ENCODE measurements at regions not wholly inside any gene's neighbourhood (a gene's known extent, or its start where the extent isn't known, plus 50 kb on each side); places are given as distances from the start of the nearest gene placed in this dataset.
"Not testable (repeated sequence)": the region's sequence is repeated elsewhere in the genome, so short reads cannot be mapped to it uniquely, and the experiment has no call there.

- DNase-seq = no peak
Observed at GRCh38 chr3:40649346-40649745, 124.6 kb downstream of the ZNF621 start.

DNA sequence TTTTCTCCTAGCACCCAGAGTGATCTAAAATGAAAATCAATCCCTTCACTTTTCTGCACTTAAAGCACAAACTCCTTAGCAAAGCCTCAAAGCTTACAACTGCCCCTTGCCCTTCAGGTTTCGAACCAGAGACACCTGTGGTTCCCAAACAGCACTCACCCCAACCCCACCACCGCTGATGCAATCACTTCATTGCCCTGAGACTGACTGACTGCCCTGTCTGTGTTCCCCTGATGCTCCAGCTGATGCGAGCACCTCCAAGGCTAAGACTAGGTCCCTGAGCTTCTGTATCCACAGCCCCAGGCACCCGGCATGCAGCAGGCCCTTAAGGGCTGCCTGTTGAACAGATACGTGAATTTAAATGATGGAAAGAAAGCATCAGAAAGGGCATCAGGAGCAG is 127.3 kb downstream of the ZNF621 start:
- no peak for DNase-seq

GRCh38 chr3:40653001-40653400 is 128.2 kb downstream of the ZNF621 start:
- no peak for DNase-seq

DNA sequence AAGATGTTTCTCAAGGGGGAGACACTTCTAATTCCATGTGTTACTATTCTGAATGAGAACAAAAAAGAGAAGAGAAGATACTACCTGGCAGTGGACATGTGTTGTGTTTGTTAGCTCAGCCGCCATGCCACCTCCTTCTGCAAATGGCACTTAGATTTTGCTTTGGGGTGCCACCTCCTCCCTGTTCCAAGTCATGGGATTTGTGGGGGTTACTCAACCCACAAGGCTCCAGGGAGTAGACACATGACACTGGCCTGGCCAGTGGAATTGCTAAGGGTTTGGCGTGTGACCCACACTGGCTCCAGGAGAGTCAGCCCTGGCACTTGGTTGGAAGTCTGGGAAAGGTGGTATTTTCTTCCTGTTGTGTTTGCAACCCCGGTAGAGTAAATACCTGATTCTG is 129.1 kb downstream of the ZNF621 start:
- no peak for DNase-seq

DNA sequence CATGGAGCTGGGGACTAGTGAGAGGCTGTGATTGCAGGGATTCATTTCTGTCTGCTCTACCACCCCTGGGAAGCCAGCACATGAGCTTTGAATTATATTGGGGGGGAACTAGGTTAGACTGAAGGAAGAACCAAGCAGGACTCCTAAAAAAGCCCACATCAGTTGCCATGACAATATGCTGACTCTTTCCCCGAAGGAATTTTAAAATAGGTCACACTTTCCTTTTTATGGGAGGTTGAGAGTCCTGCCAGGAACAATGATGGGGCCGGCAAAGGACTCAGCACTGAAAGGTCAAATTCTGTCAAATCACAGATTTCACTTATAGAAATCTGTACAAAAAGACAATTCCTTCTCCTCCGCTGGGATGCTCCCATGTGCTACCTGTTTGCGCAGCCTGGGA is 130.8 kb downstream of the ZNF621 start:
- no peak for DNase-seq

DNA sequence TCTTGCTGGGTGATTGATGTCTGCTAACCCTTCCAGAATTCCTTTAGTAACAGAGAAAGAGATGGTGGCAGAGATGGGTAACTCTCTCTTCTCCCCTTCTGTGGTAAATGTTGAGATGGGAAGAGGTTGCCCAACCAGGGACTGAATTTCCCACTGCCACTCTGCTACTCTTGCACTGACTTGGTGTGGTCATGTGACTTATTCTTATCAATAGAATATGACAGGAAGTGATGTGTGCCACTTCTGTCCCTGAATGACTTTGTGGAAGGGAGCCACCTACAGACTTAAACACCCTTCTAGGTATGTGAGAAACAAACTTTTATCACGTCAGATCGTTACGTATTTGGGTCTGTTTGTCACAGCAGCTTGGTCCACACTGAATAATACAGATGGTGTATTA is 132.9 kb downstream of the ZNF621 start:
- DNase-seq = no peak

GRCh38 chr3:40658305-40658704 is 133.5 kb downstream of the ZNF621 start:
- DNase-seq = no peak

DNA sequence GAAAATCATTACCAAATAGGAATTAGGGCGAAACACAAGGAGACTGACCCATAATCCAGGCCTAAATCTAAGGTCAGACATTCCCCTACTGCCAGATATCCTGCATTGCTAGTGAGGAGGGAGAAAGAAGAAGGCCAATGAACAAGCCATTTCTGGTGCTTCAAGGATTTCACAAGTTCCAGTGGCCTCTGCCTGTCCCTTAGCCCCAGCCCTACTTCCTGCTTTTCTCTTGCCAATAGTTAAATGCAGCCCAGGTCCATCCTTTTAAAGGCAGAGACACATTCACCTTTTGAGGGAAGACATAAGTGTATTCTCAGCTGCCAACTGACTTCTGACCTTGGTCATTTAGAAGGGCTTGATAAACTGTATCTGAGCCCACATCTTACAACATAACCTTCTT is 135.8 kb downstream of the ZNF621 start:
- no peak for DNase-seq

DNA sequence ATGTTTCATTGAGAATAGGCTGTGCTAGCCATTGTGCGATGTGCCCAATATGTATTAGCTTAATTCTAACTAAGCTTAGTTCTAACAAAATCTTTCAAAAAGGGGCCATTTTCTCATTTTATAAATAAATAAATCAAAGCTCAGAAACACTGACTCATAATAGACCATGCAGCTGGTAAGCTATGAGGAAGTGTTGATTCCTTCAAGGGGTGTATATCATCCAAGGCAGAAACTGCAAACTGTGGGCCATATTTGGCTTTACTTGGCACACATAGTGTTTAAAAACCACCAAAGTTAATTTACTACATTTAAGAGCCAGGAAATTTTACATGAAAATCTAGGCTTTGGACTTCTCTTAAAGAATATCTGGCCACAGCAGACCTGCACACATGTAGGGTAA is 136.5 kb downstream of the ZNF621 start:
- DNase-seq = no peak

DNA sequence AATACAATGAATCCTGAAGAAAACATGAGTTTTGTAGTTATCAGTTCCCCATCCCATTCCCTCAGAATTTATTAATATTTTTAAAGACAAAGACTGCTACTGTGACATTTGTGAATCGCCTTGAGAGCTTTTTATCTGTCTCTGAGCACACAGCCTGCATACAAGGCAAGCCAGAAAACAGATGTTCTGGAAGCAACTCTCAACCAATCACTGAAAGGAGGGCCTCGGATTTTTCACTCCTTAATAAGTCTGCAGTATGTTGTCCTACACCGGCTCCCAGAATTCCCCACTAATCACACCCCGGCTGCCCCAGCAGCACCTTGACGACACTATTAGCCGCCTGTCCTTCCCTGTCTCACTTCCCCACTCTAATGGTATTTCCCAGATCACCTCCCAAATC is 138.5 kb downstream of the ZNF621 start:
- no peak for DNase-seq

GRCh38 chr3:40669176-40669575 is 144.4 kb downstream of the ZNF621 start:
- no peak for DNase-seq

DNA sequence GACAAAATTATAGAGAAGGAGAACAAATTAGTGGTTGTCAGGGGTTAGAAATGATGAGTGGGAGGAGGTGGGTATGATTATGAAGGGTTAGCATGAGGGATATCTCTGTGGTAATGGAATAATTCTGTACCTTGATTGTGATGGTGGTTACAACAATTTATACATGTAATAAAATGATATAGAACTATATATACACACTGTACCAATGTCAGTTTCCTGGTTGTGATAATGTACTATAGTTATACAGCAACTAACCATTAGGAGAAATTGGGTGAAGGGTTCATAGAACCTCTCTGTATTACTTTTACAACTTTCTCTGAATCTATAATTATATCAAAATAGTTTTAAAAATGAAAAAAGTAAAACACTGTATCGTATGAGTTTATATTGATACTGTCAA is 148.1 kb downstream of the ZNF621 start:
- DNase-seq = no peak

GRCh38 chr3:40677321-40677720 is 152.6 kb downstream of the ZNF621 start:
- DNase-seq = no peak

DNA sequence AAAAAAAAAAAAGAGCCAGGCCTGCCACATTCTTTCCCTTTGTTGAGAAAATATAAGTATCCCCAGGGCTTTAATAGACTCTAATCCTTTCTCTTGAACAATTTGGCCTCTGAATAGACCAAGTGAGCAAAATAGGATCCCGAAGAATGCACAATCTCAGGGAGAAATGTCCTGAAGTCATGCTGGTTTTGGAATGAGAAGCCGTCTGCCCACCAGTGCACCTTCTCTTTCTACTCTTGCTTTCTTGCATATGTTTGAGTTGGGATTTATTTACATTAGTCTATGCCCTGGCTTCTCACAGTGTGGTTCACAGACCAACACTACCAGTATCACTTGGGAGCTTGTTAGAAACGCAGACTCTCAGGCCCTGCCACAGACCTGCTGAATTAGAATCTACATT is 153.0 kb downstream of the ZNF621 start:
- DNase-seq = no peak

- DNase-seq = no peak
Observed at GRCh38 chr3:40679290-40679689, 154.5 kb downstream of the ZNF621 start.

DNA sequence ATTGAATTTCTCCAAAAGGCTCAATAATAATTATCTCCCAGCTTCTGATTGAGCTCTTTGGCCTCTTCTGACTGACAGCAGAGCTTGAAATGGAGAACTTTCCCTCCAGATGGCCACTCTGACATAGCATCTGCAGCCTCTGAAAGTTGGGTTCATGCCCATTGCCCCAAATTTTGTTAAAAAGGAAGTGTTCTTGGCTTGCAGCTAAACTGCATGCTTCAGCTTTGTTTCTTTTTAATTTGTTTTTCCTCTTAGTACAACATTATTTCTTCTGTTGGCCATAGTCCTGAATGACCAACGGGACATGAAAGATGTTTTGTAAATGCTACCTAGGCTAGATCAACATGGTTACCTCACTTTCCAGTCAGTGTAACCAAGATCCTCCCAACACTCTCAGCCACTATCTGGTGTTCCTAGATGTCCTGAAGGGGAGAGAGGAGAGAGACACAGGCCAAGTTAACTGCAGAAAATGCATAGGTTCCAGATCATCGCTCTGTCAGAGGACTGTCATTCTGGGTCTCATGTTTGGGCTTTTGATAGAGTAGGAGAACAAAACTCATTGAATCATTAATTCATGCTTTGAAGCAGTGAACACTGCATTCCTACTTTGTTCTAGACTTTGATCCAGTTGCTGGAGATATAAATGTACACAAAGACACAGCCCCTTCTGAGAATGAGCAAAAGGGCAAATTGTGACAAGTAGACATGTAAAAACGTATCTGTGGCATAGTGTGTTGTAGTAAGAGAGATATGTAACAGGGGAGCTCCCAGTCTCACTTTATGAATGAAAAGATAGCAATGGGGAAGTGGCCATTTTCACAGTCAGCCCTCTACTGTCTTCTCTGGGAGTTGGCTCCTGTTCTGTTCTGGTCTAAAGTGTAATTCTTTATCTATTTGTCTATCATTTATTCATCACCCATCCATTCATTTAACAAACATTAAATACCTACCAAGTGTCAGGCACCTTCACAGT is 156.2 kb downstream of the ZNF621 start:
- peak; percentile 30 to 64 for DNase-seq

DNA sequence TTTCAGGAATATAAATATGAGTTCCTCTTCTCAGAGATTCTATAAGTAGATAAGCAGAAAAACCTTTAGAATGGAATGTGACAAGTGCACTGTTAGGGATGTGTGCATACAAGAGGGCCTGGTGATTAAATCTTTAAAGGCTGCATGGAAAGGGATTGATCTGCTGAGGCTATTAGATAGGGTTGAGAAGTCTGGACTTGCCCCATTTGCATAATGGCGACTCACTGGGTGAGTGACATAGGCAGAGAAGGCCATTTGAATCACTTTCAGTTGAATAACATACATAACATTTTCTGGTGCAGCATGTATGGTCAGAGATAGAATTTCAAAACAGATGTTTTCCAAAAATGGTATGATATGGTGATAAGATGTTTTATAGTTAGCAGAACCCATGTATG is 156.9 kb downstream of the ZNF621 start:
- no peak for DNase-seq

GRCh38 chr3:40689837-40690236 is 165.1 kb downstream of the ZNF621 start:
- DNase-seq = no peak

DNA sequence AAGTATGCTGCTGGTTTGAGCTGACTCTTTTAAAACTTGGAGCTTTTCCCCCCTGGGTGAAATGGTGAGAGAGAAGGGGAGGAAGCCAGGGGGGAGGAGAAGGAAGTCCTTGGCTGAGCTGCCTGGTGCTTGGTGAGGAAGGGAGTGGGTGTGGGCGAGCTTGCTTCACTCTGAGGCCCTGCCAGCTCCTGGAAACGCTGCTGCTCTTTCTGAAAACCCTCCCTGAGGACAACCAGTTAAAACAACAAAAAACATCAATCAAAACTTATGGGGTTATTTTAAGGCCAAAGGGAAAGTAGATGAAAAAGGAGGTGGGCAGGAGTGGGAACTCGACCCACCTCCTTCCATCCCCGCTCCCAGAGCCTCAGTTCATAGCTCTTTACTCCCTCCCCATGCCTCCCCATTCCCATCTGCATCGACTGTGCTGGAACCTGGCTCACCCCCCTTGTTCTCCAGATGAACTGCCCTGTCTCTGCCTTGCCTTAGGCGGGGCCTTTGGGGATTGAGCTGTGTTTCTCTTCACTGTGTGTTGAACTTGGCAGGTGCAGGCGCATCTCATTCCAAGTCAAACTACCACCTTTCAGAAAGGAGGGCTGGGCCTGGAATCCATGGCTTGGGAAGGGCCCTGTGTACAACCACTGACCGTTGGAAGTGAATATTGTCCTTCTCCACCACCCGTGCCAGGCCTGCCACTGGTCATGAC is 166.1 kb downstream of the ZNF621 start:
- peak; percentile 59 to 80 for DNase-seq

DNA sequence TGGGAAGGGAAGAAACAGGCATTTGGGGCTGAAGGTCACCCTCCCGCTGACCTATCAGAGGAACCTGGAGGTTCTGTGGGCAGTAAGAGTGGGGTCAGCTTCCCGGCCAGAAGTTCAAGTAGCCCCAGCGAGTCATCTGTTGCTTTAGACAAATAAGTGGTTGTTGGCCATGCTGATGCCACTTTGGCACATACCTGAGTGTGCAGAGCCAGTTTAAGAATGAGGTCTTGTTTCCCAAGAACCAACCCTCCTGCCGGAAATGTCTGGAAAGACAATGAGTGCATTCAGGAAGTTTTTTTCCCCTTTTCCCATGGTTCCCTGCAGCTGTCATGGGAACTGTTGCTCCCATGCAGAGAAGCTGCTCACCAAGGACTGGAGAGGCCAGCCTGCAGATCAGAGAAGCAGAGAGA is 166.7 kb downstream of the ZNF621 start:
- peak in 1 of 2 experiments; percentile 18 for DNase-seq

DNA sequence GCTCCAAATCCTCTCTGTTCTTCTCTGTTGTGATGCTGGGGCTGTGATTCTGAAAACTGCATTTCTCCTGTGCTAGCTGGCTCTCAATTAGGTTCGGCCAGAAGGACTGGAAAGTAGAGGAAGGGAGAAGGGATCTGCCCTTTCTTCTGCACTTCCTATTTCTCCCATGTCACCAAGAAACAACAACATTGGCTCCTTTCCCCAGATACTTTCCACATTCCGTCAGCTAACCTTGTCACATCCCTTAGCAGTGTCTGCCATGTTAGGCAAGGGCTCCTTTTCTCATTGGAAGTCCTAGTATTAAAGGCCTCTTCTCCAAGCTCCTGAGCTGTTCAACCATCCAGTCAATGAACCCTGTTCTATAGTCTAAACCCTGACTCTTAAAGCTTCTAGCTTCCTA is 171.1 kb downstream of the ZNF621 start:
- no peak for DNase-seq

DNA sequence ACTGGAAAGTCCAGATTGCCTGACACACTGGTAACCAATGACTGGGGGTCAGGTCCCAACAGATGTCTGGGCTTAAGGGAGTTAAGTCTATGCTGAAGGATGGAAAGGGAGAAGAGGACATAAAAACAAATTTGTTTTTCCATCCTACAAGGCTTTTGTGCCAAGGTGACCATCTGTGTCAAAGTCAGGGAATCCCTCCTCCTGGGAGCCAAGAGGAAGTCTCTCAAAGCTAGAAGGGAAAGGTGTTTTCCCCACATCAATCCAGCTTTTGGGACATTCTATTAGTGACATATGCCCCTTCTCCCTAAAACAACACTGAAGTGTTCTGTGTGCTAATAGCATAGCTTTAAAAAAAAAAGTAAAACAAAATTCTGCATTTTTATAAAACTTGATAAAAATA is 173.9 kb downstream of the ZNF621 start:
- DNase-seq = not testable (repeated sequence)

- no peak for DNase-seq
Observed at GRCh38 chr3:40701016-40701588, 176.3 kb downstream of the ZNF621 start.

DNA sequence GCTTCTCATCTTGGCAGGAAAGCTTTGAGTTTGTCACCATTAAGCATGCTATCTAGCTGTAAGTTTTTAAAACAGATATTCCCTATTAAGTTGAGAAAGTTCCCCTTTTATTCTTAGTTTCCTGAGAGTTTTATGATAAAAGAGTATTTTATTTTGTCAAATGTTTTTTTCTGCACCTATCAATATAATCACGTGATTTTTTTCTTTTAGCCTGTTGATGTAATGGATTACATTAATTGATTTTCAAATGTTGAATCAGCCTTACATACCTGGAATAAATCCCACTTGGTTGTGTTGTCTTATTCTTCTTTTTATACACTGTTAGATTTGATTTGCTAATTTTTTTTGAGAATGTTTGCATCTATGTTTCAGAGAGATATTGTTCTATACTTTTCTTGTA is 179.5 kb downstream of the ZNF621 start:
- no peak for DNase-seq

All from NCI-H446 (cell line).